Dermis microvascular lymphatic vessel endothelial cell (primary cell): ENCODE measurements at regions not wholly inside any gene's neighbourhood (a gene's known extent, or its start where the extent isn't known, plus 50 kb on each side); places are given as distances from the start of the nearest gene placed in this dataset.
"Not testable (repeated sequence)": the region's sequence is repeated elsewhere in the genome, so short reads cannot be mapped to it uniquely, and the experiment has no call there.

Source experiments
- DNase-seq, 2 donors: peaks; one replicate each; pipeline versions ENCODE4 v3.0.0 to v3.0.0-alpha.2; 2010; ENCODE audit warnings: low read depth in 2 of 2

DNA sequence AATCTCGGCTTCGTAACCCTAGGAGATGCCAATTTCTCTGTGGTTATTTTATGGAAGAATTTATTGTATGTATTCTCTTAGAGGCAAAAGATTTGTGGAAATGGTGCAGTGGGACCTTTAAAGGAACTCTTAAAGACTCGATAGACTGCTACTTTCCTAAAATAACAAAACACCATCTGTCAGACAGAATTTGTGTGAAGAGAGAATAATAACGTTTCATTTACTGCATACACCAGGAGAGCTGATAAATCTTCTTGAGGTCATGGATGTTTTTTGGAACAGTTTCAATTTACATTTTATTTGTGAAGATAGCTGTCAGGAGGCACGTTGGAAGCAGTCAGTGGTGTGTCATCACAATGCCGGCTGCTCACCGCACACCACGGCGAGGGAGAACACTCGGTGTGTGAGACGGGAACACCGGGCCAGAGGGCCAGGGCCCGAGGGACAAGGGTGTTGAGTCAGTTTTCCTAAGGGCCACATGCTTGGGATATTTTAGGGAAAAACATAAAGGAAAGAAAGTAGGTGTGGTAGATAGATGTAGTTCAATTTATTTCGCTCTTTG lies 1681.0 kb upstream of the DDX18 start:
- DNase-seq: no peak

DNA sequence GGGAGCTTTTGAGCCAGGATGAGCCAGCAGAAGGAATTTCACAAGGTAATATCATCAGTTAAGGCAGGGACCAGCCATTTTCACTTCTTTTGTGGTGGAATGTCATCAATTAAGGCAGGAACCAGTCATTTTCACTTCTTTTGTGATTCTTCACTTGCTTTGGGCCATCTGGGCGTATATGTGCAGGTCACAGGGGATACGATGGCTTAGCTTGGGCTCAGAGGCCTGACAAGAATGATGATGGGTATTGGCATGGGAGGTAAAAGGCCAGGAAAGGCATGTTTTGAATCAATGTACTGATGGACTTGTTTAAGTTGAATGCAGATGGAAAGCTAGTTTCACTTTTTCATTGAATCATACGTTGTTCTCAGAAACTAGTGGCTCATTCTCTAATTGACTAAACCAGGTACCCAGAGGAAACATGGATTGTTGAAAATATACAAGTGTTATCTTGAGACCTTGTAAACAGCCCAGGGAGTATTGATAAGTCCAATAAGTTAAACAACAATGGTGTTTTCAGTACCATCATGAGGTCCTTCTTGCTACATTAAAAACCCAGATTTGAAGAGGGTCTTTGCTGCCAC lies 1672.5 kb upstream of the DDX18 start:
- DNase-seq: no peak

DNA sequence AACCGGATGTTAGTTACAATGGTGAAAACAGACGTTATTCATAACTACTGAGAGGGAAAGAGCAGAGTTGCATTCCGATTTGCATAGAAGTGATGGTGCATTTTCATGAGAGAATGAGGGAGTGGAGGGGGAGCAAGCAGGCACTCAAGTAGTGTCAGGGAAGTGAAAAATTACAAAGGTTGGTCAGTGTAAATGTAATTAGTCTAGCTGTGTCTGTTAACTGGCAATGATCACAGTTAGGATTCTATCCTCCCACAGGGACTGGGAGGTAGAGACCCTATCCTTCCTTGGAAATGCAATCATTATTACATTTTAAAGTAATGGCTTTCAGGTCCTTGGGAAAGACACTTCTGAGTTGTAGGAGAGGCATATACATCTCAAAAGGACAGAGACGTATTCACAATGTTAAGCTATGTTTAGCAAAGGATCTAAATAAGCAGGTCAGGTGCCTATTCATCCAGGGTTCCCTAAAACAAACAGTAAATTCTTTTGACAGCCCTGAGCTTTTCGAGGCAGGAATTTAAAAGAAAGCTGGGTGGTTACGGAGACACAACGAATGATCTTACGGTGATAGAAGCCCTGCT lies 1671.8 kb upstream of the DDX18 start:
- no peak for DNase-seq

DNA sequence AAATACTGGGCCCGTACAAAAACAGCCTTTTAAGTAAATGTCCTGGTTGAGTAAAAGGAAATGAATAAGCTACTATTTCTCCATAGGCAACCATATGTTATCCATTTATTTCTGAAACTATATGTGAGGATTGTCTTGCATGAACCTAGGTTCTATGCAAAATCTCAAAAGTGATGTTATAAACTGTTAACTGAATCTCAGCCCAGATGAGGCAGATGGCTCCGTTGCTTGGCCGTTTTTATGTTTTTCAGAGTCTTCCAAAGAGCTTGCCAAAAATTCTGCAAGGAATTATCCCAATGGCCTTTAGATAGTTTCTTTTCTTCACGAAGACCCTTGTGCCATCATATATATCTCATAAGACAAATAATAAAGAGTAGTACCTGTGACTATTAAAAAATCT lies 1669.5 kb upstream of the DDX18 start:
- no peak for DNase-seq

DNA sequence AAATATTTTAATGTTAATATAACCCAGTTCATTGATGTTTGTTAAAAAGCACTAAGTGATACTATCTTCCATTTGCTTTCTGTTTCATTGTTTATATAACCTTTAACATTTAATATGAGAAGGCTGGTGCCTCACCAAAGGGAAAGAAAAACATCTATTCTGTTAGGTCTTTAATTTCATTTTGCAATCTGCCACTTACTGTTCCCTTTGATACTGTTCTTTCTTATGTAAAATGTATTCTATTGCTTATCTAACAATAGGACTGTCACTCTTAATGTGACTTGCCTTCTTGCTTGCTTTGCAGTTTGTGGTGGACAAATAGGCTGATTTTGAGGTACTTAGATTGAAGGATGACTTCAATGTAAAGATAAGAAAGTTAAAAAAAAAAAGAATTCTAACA lies 1666.1 kb upstream of the DDX18 start:
- DNase-seq: no peak

DNA sequence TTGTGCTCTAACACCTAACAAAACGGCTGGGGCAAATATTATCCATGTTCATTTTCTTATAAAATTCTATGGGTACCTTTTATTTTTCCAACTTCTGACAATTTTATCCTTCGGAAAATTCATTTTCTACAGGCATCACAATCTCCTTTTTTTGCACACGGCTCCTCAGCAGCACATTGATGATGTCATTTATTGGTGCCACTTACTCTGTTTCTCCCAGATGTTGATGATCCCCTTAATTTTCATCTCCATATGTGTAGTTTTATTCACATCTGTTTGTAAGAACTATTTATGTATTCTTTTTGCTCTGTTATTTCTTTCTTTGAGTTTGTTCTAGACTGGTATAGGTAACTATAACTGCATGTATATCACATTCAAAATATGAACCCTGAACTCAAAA lies 1660.8 kb upstream of the DDX18 start:
- DNase-seq: no peak

DNA sequence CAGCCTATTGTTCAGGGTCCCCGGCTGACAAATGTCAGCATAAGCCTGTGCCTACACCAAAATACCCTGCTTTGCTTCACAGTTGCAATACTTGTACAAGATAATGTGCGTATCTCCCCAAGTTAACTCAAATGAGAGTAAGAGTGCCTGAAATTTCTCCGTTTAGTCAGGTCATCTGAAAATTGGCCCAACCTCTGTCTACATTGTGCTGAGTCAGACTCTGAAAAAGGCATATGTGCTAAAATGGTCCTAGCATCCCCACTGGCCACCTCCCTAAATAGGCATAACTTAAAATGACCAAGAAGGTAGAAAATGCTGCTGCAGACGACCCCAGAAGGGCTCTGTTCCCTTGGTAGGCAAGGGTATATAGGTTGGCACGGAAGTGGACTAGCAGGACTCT lies 1653.8 kb upstream of the DDX18 start:
- no peak for DNase-seq

DNA sequence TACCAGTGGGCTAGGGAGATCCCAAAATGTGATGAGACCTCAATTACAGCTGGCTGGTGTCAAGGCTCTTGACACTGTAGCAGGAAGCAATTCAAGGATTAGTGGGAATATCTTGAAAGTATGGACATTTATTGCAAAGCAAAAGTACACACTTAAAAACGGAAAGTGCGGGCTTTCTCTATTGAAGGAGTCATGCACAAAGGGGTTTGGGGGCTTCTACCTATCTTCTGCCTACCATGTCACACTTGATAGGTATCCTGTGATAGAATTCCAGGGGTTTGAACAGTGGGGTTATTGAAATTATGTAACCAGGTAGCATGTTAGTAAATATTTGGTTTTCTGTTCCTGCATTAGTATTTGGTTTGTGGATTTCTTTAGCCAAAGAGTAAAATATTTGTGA lies 1652.1 kb upstream of the DDX18 start:
- no peak for DNase-seq

DNA sequence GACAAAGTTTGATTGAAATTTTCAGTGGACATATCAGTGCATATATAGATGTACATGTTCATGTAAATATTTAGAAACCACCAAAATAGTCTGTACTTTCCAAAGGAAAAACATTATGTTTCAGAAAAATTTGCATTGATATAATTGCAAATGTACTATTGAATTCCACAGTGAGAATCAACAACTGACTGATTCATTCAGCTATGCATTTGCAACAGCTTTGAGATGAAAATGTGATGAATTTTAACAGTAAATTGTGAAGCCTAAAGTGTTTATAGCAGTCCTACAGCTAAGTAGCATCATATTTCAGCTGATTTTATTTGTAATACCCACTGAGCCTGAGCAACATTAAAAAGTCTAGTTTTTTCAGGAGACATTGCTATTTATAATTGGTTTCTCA lies 1647.4 kb upstream of the DDX18 start:
- no peak for DNase-seq

DNA sequence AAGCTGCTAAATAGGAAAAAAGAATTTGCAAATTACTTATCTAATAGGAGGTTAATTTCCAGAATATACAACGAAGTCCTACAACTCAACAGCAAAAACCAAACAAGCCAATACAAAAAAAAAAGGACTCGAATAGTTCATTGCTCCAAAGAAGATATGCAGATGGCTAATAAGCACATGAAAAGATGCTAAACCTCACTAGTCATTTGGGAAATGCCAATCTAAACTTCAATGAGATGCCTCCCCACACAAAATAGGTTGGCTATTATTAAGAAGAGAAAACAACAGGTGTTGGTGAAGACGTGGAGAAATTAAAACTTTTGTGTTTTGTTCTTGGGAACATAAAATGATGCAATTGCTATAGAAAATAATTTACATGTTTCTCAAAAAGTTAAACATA lies 1634.4 kb upstream of the DDX18 start:
- DNase-seq: no peak

DNA sequence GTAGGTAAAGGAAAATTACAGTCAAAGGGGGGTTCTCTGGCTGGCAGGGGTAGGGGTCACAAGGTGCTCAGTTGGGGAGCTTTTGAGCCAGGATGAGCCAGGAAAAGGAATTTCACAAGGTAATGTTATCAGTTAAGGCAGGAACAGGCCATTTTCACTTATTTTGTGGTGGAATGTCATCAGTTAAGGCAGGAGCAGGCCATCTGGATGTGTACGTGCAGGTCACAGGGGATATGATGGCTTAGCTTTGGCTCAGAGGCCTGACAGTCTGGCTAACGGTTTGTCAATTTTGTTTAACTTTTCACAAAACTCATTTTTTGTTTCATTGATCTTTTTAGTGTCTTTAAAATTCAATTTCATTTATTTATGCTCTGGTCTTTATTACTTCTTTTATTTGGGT lies 1623.8 kb upstream of the DDX18 start:
- DNase-seq: not testable (repeated sequence)

DNA sequence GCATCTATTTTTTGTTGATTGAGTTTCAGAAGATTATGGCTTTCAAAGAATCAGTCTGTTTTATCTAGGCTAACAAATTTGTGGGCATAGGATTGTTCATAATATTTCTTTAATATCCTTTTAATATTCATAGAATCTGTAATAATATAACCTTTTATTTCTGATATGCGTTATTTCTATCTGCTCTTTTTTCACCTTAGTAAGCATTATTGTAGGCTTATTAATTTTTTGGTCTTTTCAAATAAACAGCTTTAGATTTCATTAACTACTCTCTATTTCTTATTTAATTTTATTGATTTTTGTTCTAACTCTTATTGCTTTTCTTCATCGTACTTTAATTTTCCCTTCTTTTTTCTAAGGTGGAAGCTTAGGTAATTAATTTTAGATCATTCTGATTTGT lies 1614.4 kb upstream of the DDX18 start:
- DNase-seq: no peak

DNA sequence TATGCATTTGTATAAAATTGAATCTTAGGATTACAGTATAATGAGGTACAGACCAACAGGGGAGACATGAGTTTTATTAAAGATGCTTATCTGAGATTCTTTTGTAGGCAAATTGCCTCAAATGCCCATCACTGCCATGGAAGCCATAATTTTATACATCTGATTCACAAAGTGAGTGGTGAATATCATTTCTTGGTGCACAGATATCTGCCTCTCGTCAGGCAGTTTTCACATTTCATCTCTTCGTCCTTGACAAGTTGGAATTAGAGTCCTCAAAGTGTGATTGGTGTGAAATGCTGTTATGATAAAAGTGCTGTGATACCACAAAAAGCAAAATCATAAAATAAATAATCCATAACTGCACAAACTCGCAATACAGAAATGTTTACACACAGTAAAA lies 1602.8 kb upstream of the DDX18 start:
- no peak for DNase-seq

DNA sequence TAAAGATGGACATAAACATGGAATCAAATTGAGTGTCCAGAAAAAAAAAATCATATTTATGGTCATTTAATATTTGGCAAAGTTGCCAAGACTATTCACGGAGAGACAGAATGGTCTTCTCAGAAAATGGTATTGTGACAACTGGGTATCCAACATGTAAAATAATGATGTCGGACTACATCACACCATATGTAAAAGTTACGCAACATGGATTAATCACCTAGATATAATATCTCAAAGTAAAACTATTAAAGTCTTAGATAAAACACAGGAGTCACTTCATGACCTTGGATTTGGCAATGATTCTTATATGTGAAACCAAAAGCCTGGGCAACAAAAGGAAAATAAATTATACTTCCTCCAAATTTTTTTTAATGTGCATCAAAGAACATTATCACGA lies 1591.7 kb upstream of the DDX18 start:
- no peak for DNase-seq

DNA sequence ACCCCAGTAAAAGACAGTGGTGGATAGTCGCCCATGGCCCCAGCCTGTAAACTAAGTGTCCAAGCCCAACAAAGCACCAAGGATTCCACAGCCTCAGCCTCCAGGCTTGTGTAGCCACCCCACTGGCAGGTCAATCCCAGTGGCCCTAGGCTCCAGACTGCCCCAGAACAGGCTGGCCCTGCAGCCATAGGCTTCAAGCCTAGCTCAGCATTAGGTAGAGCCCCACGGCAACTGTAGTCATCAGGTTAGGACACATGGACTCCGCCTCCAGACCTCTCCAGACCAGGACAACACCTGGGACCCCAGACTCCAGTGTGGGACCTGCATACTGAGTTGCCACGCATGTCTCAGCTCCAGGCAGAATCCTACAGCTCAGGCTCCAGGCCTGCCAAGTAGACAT lies 1590.6 kb upstream of the DDX18 start:
- no peak for DNase-seq

DNA sequence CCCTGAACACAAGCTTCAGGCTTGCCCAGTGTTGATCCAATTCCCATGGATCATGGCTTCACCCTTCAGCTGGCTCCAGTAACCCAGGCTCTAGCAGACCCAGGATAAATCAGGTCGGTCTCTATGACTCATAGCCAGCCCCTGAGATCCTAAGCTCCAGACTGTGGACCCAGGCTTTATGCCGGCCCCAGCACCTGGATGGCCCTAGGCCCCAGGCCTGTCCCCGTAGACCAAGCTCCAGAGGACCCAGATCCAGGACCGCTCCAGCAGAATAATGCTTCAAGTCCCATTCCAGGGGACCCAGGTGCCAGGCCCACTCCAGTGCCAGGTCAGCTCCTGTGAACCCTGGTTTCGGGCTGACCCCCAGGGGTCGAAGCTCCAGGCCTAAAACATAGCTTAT lies 1589.9 kb upstream of the DDX18 start:
- no peak for DNase-seq

DNA sequence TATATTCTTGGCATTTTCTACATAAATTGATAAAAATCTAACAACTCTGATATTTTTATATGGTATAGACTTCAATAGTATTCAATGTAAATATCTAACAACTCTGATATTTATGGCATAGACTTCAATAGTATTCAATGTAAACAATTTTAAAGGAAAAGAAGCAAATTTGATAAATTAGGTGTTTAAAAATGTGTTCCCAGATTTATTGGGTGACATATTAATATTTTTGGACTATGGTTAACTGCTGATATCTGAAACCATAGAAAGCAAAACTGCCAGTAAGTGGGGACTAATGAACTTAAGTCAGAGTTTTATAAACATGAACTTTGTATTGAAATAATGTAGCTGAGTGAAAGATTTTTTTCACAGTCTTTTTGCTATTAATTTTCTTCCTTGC lies 1576.0 kb upstream of the DDX18 start:
- DNase-seq: no peak

DNA sequence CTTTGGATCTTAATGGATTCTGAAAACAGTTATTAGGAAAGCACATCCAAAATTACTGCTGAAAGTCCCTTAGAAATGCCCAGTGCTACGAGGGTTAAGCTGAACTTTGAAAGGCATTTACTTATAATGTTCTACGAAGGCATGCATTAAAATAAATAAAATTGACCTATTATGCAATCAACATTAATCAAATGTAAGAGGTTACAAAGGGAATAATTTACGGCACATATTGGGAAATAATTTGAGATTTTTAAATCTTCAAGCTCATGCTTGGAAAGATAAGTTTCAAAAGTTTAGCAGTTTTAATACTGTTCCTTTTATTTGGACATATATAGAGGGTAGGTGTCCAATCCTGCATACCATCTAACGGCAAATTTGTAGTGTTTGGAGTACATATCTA lies 1564.1 kb upstream of the DDX18 start:
- no peak for DNase-seq

DNA sequence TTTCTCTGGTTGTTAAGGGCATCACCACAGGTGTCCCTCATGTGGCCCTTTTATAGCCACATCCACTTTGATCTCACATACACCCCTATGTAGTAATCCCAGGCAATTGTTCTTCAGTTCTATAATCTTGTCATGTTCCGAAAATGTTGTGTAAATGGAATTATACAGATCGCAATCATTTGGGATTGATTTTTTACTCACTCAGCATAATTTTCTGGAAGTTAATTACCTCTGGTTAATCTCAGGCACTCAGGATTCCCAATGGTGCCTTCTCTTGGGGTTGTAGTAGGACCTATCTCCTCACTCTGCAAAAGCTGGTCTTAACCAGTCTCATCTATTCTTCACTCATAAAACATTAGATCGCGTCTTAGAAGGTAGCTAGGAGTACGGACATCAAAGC lies 1549.6 kb upstream of the DDX18 start:
- DNase-seq: no peak

DNA sequence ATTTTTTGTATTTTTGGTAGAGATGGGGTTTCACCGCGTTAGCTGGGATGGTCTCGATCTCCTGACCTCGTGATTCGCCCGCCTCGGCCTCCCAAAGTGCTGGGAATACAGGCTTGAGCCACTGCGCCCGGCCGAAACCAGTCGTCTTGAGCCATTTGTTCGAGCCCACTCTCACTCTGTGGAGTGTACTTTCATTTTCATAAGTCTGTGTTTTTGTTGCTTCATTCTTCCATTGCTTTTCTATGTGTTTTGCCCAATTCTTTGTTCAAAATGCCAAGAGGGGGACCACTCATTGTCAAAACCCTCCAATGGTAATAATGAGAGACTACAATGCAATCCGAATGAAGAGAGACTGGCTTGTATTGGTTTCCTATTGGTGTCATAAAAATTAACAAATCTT lies 1545.5 kb upstream of the DDX18 start:
- no peak for DNase-seq

DNA sequence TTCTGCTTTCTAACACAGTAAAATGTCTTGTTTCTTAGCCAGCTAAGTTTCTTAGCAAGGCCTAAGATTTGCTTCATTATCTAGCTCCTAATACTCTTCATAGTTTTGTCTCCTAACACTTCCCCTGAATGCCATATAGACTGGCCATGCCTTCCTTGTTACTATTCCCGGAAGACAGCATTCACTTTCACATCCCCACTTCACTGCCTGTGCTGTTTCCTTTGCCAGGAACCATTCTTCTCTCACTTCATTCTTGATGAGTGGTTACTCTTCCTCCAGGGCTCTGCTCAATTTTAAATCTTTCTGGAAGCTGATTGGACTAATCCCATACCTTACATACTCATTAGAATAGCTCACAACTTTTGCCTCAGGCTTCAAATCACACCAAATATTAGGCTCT lies 1510.2 kb upstream of the DDX18 start:
- no peak for DNase-seq

DNA sequence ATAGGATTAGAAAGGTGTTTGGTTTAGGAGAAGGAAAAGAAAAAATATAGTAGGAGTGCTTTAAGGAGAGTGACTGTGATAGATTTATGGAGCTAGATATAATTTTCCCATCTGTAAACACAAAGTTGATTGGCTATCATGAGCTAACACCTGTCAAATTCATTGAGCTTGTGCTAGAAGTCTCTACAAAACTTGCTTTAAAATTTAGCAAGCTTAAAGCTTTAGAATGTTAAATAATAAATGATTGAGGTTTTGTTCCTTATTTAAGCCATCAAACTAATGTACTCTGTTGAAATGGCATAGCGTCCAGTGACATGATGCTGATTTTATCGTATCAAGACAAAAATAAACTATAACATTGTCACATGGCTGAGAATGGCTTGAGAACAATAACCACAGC lies 1497.4 kb upstream of the DDX18 start:
- no peak for DNase-seq

DNA sequence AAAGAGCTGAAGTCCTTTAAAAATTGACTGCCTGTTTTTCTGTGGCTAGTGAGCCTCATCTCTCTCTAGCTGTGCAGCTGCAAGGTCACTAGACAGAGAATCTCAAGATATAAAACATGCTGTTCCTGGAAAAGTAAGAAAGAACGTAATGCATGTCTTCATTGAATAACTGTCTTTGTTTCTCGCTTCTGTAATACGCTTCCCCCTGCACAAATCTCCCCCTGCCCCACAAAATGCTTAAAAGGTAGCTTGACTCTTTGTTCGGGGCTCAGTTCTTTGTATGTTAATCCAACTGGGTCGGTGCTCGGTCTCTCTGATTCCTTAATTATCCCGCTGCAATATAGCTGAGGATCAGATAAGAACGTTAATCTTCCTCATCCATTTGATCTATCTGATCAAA lies 1495.9 kb upstream of the DDX18 start:
- DNase-seq: not testable (repeated sequence)

DNA sequence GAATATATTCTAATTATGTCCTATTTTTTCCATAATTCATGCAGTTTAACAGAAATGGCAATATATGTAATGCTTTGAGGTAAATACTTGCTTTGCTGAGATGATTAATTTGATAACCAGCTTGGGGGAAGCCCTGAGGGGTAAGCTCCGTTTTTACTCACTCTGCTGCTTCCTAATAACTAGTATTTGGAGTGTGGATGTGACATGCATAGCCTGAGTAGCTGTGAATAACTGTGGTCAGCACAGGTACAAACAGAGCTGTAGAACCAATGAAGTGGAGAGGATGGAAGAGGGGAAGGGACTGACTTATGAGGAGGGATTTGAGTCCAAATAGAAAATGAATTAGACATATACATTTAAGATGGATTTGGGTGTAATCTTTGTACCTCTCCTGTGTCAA lies 1495.5 kb upstream of the DDX18 start:
- no peak for DNase-seq
